ENCODE measurements at regions not wholly inside any gene's neighbourhood (a gene's known extent, or its start where the extent isn't known, plus 50 kb on each side); places are given as distances from the start of the nearest gene placed in this dataset.

DNA sequence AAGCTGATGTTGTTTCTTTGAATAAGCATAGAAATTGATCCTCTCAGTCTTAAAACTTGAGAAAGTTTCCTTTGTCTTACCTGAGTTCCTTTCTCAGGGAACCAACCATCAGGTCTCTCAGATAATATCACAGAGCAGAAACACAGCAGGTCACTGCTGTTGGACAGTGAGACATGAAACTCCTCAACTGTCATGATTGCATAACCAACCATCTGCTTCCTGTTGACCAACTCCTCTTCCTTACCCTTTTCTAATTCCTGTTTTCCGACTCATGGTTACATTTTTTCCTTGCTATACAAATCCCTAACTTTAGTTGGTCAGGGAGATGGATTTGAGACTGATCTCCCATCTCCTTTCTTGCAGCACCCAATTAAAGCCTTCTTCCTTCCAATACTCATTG lies 845.3 kb downstream of the FAM181B start:
- TF ChIP-seq CEBPB (IDR thresholded peaks at IDR 0.05) (no peak), TAF1 (IDR thresholded peaks at IDR 0.05; ENCODE audit: low read depth) (no peak), USF1 (IDR thresholded peaks at IDR 0.05) (no peak), EP300 (IDR thresholded peaks at IDR 0.05; ENCODE audit: borderline replicate concordance) (no peak), CREB1 (IDR thresholded peaks at IDR 0.05; ENCODE audit: low read depth) (no peak), RAD21 (IDR thresholded peaks at IDR 0.05; ENCODE audit: low read depth) (no peak)
- TF ChIP-seq, protein P1, sequence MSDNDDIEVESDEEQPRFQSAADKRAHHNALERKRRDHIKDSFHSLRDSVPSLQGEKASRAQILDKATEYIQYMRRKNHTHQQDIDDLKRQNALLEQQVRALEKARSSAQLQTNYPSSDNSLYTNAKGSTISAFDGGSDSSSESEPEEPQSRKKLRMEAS (IDR thresholded peaks at IDR 0.05): no peak
- TF ChIP-seq, protein P2, sequence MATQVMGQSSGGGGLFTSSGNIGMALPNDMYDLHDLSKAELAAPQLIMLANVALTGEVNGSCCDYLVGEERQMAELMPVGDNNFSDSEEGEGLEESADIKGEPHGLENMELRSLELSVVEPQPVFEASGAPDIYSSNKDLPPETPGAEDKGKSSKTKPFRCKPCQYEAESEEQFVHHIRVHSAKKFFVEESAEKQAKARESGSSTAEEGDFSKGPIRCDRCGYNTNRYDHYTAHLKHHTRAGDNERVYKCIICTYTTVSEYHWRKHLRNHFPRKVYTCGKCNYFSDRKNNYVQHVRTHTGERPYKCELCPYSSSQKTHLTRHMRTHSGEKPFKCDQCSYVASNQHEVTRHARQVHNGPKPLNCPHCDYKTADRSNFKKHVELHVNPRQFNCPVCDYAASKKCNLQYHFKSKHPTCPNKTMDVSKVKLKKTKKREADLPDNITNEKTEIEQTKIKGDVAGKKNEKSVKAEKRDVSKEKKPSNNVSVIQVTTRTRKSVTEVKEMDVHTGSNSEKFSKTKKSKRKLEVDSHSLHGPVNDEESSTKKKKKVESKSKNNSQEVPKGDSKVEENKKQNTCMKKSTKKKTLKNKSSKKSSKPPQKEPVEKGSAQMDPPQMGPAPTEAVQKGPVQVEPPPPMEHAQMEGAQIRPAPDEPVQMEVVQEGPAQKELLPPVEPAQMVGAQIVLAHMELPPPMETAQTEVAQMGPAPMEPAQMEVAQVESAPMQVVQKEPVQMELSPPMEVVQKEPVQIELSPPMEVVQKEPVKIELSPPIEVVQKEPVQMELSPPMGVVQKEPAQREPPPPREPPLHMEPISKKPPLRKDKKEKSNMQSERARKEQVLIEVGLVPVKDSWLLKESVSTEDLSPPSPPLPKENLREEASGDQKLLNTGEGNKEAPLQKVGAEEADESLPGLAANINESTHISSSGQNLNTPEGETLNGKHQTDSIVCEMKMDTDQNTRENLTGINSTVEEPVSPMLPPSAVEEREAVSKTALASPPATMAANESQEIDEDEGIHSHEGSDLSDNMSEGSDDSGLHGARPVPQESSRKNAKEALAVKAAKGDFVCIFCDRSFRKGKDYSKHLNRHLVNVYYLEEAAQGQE (IDR thresholded peaks at IDR 0.05; ENCODE audit: low read depth): no peak

Data from Ishikawa (cell line).